Right atrium auricular region (tissue), 2 donors: ENCODE measurements at regions not wholly inside any gene's neighbourhood (a gene's known extent, or its start where the extent isn't known, plus 50 kb on each side); places are given as distances from the start of the nearest gene placed in this dataset.

Source experiments
- DNase-seq: peaks from one replicate; pipeline ENCODE4 v3.0.0-alpha.2; 2019; ENCODE audit warnings: low spot score
- H3K27ac ChIP-seq, 2 donors: fragments of 200-600 bp; sonication (generic); 1 replicate in 1 of 2; 2 replicates in 1 of 2; pipeline ENCODE4 v1.5.1; 2016 to 2019
- H3K27me3 ChIP-seq, 2 donors: fragments of 200-600 bp; sonication (generic); one replicate each; pipeline versions ENCODE4 v1.5.1 to v1.6.0; 2017 to 2019
- H3K36me3 ChIP-seq: fragments of 200-600 bp; sonication (generic); one replicate; pipeline ENCODE4 v1.5.1; 2016
- H3K4me1 ChIP-seq, 2 donors: fragments of 200-600 bp; sonication (generic); one replicate each; pipeline versions ENCODE4 v1.5.1 to v1.6.0; 2017 to 2019
- H3K4me3 ChIP-seq, 2 donors: fragments of 200-600 bp; sonication (generic); 1 replicate in 1 of 2; 2 replicates in 1 of 2; pipeline ENCODE4 v1.5.1; 2017 to 2019; ENCODE audit warnings: mild to moderate bottlenecking in 1 of 2, moderate library complexity in 1 of 2
- H3K9me3 ChIP-seq, 2 donors: fragments of 200-600 bp; sonication (generic); one replicate each; pipeline ENCODE4 v1.5.1; 2019
- TF ChIP-seq, protein P1 (sequence below), 2 donors: fragments of 200-600 bp; sonication (generic); IDR thresholded peaks; one replicate each; pipeline ENCODE4 v1.5.1; 2019; ENCODE audit warnings: antibody characterized with exemption in 2 of 2

DNA sequence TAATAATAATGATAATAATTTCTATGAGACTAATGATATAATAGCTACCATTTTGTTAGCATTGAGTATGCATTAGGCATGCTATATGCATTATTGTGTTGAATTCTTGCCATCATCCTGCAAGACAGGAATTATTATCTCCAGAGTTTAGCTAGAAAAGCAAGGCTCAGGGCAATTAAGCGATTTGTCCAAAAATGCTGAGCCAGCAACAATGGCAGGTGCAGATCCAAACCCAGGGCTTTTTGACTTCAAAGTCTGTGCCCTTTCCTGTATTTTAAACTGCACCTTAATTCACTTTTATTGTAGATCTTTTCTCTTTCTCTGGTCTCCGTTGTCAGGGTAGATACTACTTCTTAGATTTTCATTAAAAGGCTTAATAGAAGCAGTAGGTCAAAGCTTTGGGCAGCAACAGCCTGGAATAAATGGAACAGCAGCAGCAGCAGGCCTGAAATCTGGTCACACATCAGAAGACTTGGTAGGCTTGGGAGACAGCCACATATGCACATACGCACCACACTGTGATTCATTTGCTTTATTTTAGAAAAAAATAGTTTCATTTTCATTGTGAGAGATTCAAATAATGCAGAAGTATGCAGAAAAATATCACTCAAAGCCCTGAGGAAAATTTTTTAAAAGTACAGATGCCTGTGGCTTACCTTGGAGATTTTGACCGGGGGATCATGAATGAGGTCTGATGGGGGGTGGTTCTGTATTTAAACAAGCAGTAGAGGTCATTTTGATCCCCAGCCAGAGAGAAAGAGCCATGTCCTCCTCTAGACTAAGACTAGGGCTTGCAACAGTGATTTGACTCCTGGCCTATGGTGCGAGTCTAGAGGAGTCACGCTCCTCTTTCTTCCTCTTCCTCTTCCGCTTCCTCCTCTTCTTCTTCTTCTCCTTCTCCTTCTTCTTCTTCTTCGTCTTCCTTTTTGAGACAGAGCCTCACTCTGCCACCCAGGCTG, 455.7 kb downstream of the TSN start:
- no peaks in the 10 kb centered on the region for H3K27me3 ChIP-seq
- no peak overlapping the region for H3K4me3 ChIP-seq
- no peak overlapping the region for H3K27ac ChIP-seq
- no peaks in the 10 kb centered on the region for H3K9me3 ChIP-seq
- no peaks in the 10 kb centered on the region for H3K4me1 ChIP-seq
- no peak for DNase-seq
- H3K36me3 ChIP-seq: no peaks in the 10 kb centered on the region
- TF ChIP-seq, protein P1, sequence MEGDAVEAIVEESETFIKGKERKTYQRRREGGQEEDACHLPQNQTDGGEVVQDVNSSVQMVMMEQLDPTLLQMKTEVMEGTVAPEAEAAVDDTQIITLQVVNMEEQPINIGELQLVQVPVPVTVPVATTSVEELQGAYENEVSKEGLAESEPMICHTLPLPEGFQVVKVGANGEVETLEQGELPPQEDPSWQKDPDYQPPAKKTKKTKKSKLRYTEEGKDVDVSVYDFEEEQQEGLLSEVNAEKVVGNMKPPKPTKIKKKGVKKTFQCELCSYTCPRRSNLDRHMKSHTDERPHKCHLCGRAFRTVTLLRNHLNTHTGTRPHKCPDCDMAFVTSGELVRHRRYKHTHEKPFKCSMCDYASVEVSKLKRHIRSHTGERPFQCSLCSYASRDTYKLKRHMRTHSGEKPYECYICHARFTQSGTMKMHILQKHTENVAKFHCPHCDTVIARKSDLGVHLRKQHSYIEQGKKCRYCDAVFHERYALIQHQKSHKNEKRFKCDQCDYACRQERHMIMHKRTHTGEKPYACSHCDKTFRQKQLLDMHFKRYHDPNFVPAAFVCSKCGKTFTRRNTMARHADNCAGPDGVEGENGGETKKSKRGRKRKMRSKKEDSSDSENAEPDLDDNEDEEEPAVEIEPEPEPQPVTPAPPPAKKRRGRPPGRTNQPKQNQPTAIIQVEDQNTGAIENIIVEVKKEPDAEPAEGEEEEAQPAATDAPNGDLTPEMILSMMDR (IDR thresholded peaks at IDR 0.05): no peak

DNA sequence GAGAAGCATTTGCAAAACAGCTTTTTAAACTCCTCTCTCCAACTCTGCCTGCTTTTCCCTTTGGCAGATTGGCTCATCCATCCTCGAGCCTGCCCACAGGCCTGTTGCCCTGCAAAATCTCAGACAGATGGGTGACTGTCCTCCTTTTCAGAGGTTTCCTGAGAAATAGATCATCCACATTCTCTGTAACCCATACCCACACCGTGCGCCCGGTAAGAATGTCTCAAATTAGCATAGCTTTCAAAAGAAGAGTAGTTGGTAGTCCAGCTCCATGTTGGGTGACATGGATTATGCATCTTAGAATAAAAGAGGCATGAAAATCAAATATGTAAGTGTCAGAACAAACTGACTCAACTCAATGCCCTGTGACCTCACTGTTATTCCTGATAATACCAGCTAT, 457.9 kb downstream of the TSN start:
- Histone ChIP-seq H3K27me3 (no peaks in the 10 kb centered on the region), H3K4me1 (no peaks in the 10 kb centered on the region), H3K9me3 (no peaks in the 10 kb centered on the region), H3K27ac (no peak overlapping the region), H3K36me3 (no peaks in the 10 kb centered on the region), H3K4me3 (no peak overlapping the region)
- TF ChIP-seq, protein P1 (IDR thresholded peaks at IDR 0.05): no peak
- DNase-seq: no peak

DNA sequence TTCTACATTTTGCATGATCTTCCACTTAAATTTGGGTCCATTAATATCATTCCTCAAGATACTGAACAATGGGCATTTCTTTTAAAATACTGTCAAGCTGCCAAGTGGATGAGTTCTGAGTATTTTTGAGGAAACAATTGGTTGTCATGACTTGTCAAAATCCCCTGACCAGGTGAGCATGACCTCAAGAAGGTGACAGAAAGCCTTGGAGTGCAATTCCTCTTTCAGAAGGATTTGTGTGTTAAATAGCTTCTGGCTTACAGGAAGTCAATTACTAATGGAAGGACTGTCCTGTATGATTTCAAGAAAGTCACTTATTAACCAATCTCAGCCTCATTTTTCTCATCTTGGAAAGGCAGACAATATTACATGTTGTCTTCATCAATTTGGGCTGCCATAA, 460.6 kb downstream of the TSN start:
- TF ChIP-seq, protein P1 (IDR thresholded peaks at IDR 0.05): no peak
- no peaks in the 10 kb centered on the region for H3K9me3 ChIP-seq
- H3K36me3 ChIP-seq: no peaks in the 10 kb centered on the region
- no peaks in the 10 kb centered on the region for H3K4me1 ChIP-seq
- no peaks in the 10 kb centered on the region for H3K27me3 ChIP-seq
- DNase-seq: no peak
- H3K27ac ChIP-seq: no peak overlapping the region
- H3K4me3 ChIP-seq: no peak overlapping the region

DNA sequence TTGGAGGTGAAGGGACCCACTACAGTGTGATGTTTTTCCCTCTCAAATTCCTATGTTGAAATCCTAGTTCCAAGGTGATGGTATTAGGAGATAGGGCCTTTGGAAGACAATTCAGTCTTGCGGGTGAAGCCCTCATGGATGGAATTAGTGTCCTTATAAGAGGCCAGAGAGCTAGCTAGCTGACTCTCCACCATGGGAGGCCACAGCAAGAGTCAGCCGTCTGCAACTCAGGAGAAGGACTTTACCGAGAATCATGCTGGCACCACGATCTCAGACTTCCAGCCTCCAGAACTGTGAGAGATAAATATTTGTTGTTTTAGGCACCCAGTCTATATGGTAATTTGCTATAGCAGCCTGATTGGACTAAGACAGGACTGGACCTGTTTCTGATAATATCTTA, 461.4 kb downstream of the TSN start:
- H3K27me3 ChIP-seq: no peaks in the 10 kb centered on the region
- H3K4me3 ChIP-seq: no peak overlapping the region
- no peak overlapping the region for H3K27ac ChIP-seq
- TF ChIP-seq, protein P1 (IDR thresholded peaks at IDR 0.05): no peak
- H3K9me3 ChIP-seq: no peaks in the 10 kb centered on the region
- DNase-seq: no peak
- H3K36me3 ChIP-seq: no peaks in the 10 kb centered on the region
- H3K4me1 ChIP-seq: no peaks in the 10 kb centered on the region

- Histone ChIP-seq H3K4me3 (no peak overlapping the region), H3K9me3 (no peaks in the 10 kb centered on the region), H3K27me3 (no peaks in the 10 kb centered on the region), H3K36me3 (no peaks in the 10 kb centered on the region), H3K4me1 (no peaks in the 10 kb centered on the region), H3K27ac (no peak overlapping the region)
- no peak for DNase-seq
- TF ChIP-seq, protein P1 (IDR thresholded peaks at IDR 0.05): no peak
Observed at GRCh38 chr2:122218596-122218995, 463.1 kb downstream of the TSN start.
